Erythroblast (primary cell): ENCODE measurements at regions not wholly inside any gene's neighbourhood (a gene's known extent, or its start where the extent isn't known, plus 50 kb on each side); places are given as distances from the start of the nearest gene placed in this dataset.

Experiments
- GATA1 ChIP-seq: IDR thresholded peaks from 2 replicates; pipeline ENCODE4 v1.6.1; 2011; ENCODE audit warnings: low read depth, mild to moderate bottlenecking, control low read depth, low read length, moderate library complexity
- POLR2A ChIP-seq: IDR thresholded peaks from 2 replicates; pipeline ENCODE4 v1.6.1; 2011; ENCODE audit warnings: mild to moderate bottlenecking, low read length

- no peak for TF ChIP-seq POLR2A
- TF ChIP-seq GATA1, result no peak
Observed at GRCh38 chr5:111932628-111933027, 175.6 kb upstream of the NREP start.
